Naive thymus-derived CD4-positive, alpha-beta T cell (primary cell): ENCODE measurements at regions not wholly inside any gene's neighbourhood (a gene's known extent, or its start where the extent isn't known, plus 50 kb on each side); places are given as distances from the start of the nearest gene placed in this dataset.
"Not testable (repeated sequence)": the region's sequence is repeated elsewhere in the genome, so short reads cannot be mapped to it uniquely, and the experiment has no call there.

Experiments used
- ATAC-seq: fragments of 150-1000 bp; cut with Tn5 transposase; 2 replicates; pipeline ENCODE4 v1.10.0; 2021; ENCODE audit warnings: mild to moderate bottlenecking, moderate library complexity
- CTCF ChIA-PET: fragments of 350-600 bp; sonication (Branson Sonifier 250); formaldehyde crosslinking; loops from one replicate; lab custom pipeline; 2021; ENCODE audit warnings: antibody characterized with exemption; lab: Charles Lee
- POLR2A ChIA-PET: fragments of 350-600 bp; sonication (Branson Sonifier 250); formaldehyde crosslinking; loops from one replicate; lab custom pipeline; 2021; ENCODE audit warnings: antibody characterized with exemption, inconsistent platforms; lab: Charles Lee
- DNase-seq, 9 donors: peaks; one replicate each; pipeline versions ENCODE4 v3.0.0 to v3.0.0-alpha.2; 2020 to 2022; ENCODE audit warnings: mixed read lengths in 1 of 9
- H3K27ac ChIP-seq: one replicate; pipeline ENCODE4 v1.7.0; 2013; ENCODE audit warnings: mild to moderate bottlenecking, low read depth, low read length, moderate library complexity
- H3K27me3 ChIP-seq, 2 donors: one replicate each; pipeline ENCODE4 v1.7.0; 2013; ENCODE audit warnings: low read length in 2 of 2, mild to moderate bottlenecking in 2 of 2, moderate library complexity in 2 of 2; ENCODE audit not compliant: control insufficient read depth in 2 of 2, insufficient read depth in 2 of 2
- H3K36me3 ChIP-seq, 3 experiments: 1 replicate in 2 of 3; 2 replicates in 1 of 3; pipeline ENCODE4 v1.7.0; 2013; ENCODE audit warnings: low read length in 3 of 3, mild to moderate bottlenecking in 3 of 3, moderate library complexity in 1 of 3; ENCODE audit not compliant: insufficient read depth in 3 of 3, control insufficient read depth in 2 of 3
- H3K4me1 ChIP-seq, 2 donors: one replicate each; pipeline ENCODE4 v1.7.0; 2013; ENCODE audit warnings: low read length in 2 of 2, mild to moderate bottlenecking in 2 of 2, moderate library complexity in 1 of 2; ENCODE audit not compliant: control insufficient read depth in 2 of 2, insufficient read depth in 2 of 2
- H3K4me3 ChIP-seq: 2 replicates; pipeline ENCODE4 v1.7.0; 2013; ENCODE audit warnings: mild to moderate bottlenecking, low read length
- H3K9me3 ChIP-seq, 3 experiments: 1 replicate in 2 of 3; 2 replicates in 1 of 3; pipeline ENCODE4 v1.7.0; 2013; ENCODE audit warnings: low read length in 3 of 3; ENCODE audit not compliant: control insufficient read depth in 2 of 3
- H3K27ac Mint-ChIP-seq, 9 donors: one replicate each; pipeline ENCODE4 v1.8.0; 2020 to 2022; ENCODE audit warnings: mixed read lengths in 9 of 9, mild to moderate bottlenecking in 8 of 9, moderate library complexity in 5 of 9, inconsistent platforms in 2 of 9
- H3K27me3 Mint-ChIP-seq, 5 donors: one replicate each; pipeline ENCODE4 v1.8.0; 2021 to 2022; ENCODE audit warnings: mixed read lengths in 5 of 5, mild to moderate bottlenecking in 1 of 5
- H3K36me3 Mint-ChIP-seq, 5 donors: one replicate each; pipeline ENCODE4 v1.8.0; 2020 to 2022; ENCODE audit warnings: mixed read lengths in 5 of 5, mild to moderate bottlenecking in 3 of 5, inconsistent platforms in 1 of 5
- H3K4me1 Mint-ChIP-seq, 7 donors: one replicate each; pipeline ENCODE4 v1.8.0; 2020 to 2022; ENCODE audit warnings: mixed read lengths in 7 of 7, mild to moderate bottlenecking in 3 of 7, inconsistent platforms in 1 of 7
- H3K4me3 Mint-ChIP-seq, 10 donors: one replicate each; pipeline ENCODE4 v1.8.0; 2020 to 2022; ENCODE audit warnings: mild to moderate bottlenecking in 10 of 10, mixed read lengths in 10 of 10, moderate library complexity in 6 of 10, inconsistent platforms in 2 of 10
- H3K9me3 Mint-ChIP-seq, 11 donors: one replicate each; pipeline ENCODE4 v1.8.0; 2020 to 2022; ENCODE audit warnings: mixed read lengths in 11 of 11, mild to moderate bottlenecking in 4 of 11, inconsistent platforms in 1 of 11, moderate library complexity in 1 of 11
- intact Hi-C, 2 donors: fragments of 100-400 bp; cut with micrococcal nuclease; formaldehyde crosslinking; loops; one replicate each; pipeline ENCODE4 v1.15.1; 2023

GRCh38 chr16:46388939-46389491 lies 232.2 kb downstream of the SHCBP1 start:
- H3K4me3 Mint-ChIP-seq, H3K4me3 ChIP-seq, H3K27ac Mint-ChIP-seq, H3K4me1 ChIP-seq, ATAC-seq, intact Hi-C loops, CTCF ChIA-PET, H3K36me3 ChIP-seq, H3K27me3 Mint-ChIP-seq, H3K9me3 ChIP-seq, POLR2A ChIA-PET, H3K27ac ChIP-seq, H3K4me1 Mint-ChIP-seq, H3K27me3 ChIP-seq: not testable (repeated sequence)
- DNase-seq = peak in 5 of 9 donors; percentile 14 to 52 (median 22)
- Mint-ChIP-seq H3K9me3 (peaks cover 9 to 27% (median 20%) of the 10 kb centered on the region in 11 donors), H3K36me3 (peaks cover 0 to 15% (median 10%) of the 10 kb centered on the region in 5 donors)

- DNase-seq = peak in 3 of 9 donors; percentile 25 to 33 (median 26)
- POLR2A ChIA-PET, H3K4me3 ChIP-seq, H3K4me3 Mint-ChIP-seq, H3K4me1 ChIP-seq, CTCF ChIA-PET, H3K36me3 ChIP-seq, H3K27me3 Mint-ChIP-seq, H3K9me3 ChIP-seq, H3K27ac Mint-ChIP-seq, intact Hi-C loops, H3K27ac ChIP-seq, H3K27me3 ChIP-seq, H3K4me1 Mint-ChIP-seq, ATAC-seq: not testable (repeated sequence)
- peaks cover 9 to 27% (median 20%) of the 10 kb centered on the region in 11 donors for H3K9me3 Mint-ChIP-seq
- peaks cover 0 to 16% (median 9%) of the 10 kb centered on the region in 5 donors for H3K36me3 Mint-ChIP-seq
These were observed 232.8 kb downstream of the SHCBP1 start for GRCh38 chr16:46388354-46388753.

- Mint-ChIP-seq H3K36me3 (peaks cover 0 to 18% (median 11%) of the 10 kb centered on the region in 5 donors), H3K9me3 (peaks cover 10 to 27% (median 20%) of the 10 kb centered on the region in 11 donors), H3K4me3 (peak overlapping the region in 2 of 10 donors; percentile 0 to 1)
- POLR2A ChIA-PET, ATAC-seq, H3K27ac ChIP-seq, H3K4me1 Mint-ChIP-seq, H3K9me3 ChIP-seq, H3K4me3 ChIP-seq, H3K27me3 Mint-ChIP-seq, CTCF ChIA-PET, H3K27ac Mint-ChIP-seq, H3K27me3 ChIP-seq, H3K4me1 ChIP-seq, H3K36me3 ChIP-seq, intact Hi-C loops: not testable (repeated sequence)
- DNase-seq = peak in 8 of 9 donors; percentile 68 to 86 (median 79)
These were observed 233.5 kb downstream of the SHCBP1 start for GRCh38 chr16:46387720-46388119.

GRCh38 chr16:46386805-46387620 lies 234.2 kb downstream of the SHCBP1 start:
- POLR2A ChIA-PET, H3K4me1 Mint-ChIP-seq, H3K27ac Mint-ChIP-seq, H3K9me3 ChIP-seq, H3K27ac ChIP-seq, H3K4me3 Mint-ChIP-seq, H3K36me3 ChIP-seq, H3K4me1 ChIP-seq, H3K27me3 Mint-ChIP-seq, H3K4me3 ChIP-seq, H3K27me3 ChIP-seq, intact Hi-C loops, CTCF ChIA-PET: not testable (repeated sequence)
- peak; percentile 6 for ATAC-seq
- peak in 8 of 9 donors; percentile 45 to 70 (median 60) for DNase-seq
- H3K36me3 Mint-ChIP-seq = peaks cover 0 to 18% (median 11%) of the 10 kb centered on the region in 5 donors
- peaks cover 10 to 33% (median 22%) of the 10 kb centered on the region in 11 donors for H3K9me3 Mint-ChIP-seq

GRCh38 chr16:46386110-46386771 lies 234.9 kb downstream of the SHCBP1 start:
- H3K4me3 ChIP-seq, CTCF ChIA-PET, H3K4me3 Mint-ChIP-seq, H3K27ac Mint-ChIP-seq, H3K27me3 ChIP-seq, H3K27me3 Mint-ChIP-seq, H3K4me1 Mint-ChIP-seq, H3K9me3 ChIP-seq, POLR2A ChIA-PET, intact Hi-C loops, H3K27ac ChIP-seq, ATAC-seq, H3K36me3 ChIP-seq, H3K4me1 ChIP-seq: not testable (repeated sequence)
- peak in 6 of 9 donors; percentile 41 to 66 (median 50) for DNase-seq
- Mint-ChIP-seq H3K9me3 (peaks cover 10 to 31% (median 25%) of the 10 kb centered on the region in 11 donors), H3K36me3 (peaks cover 0 to 17% (median 11%) of the 10 kb centered on the region in 5 donors)

- H3K36me3 ChIP-seq, POLR2A ChIA-PET, H3K27ac Mint-ChIP-seq, H3K4me3 Mint-ChIP-seq, H3K4me3 ChIP-seq, ATAC-seq, H3K27ac ChIP-seq, H3K4me1 ChIP-seq, CTCF ChIA-PET, H3K27me3 Mint-ChIP-seq, H3K9me3 ChIP-seq, H3K27me3 ChIP-seq, H3K4me1 Mint-ChIP-seq, intact Hi-C loops: not testable (repeated sequence)
- DNase-seq = peak in 4 of 9 donors; percentile 8 to 48 (median 24)
- Mint-ChIP-seq H3K36me3 (peaks cover 0 to 14% (median 8%) of the 10 kb centered on the region in 5 donors), H3K9me3 (peaks cover 10 to 32% (median 23%) of the 10 kb centered on the region in 11 donors)
These were observed 236.7 kb downstream of the SHCBP1 start for GRCh38 chr16:46384285-46385061.
